Activated T-cell treated with anti-CD3 and anti-CD28 coated beads, Interleukin-2, amount 50 U/mL, for 1 hour (primary cell): ENCODE measurements at regions not wholly inside any gene's neighbourhood (a gene's known extent, or its start where the extent isn't known, plus 50 kb on each side); places are given as distances from the start of the nearest gene placed in this dataset.
"Not testable (repeated sequence)": the region's sequence is repeated elsewhere in the genome, so short reads cannot be mapped to it uniquely, and the experiment has no call there.

ENCODE experiments used
- DNase-seq: peaks from one replicate; pipeline ENCODE4 v3.0.0-alpha.2; 2020

- DNase-seq: not testable (repeated sequence)
Observed at GRCh38 chr17:30682280-30682679, 142.2 kb downstream of the CRLF3 start.

DNA sequence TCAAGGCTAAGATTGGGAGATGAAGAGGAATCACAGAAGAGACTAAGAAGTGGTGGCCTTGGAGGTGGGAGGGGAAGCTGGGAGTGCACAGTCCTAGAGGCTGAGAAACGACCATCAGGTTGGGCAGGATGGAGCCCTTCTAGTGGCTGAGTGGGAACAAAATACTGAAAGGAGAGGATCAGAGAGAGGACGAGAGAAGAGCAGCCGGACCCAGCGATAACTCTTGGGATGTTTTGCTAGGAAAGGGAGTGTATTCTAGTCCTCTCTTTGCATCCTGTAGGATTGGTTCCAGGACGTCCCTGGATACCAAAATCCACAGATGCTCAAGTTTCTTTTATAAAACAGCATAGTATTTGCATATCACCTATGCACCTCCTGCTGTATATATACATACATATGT lies 143.8 kb downstream of the CRLF3 start:
- DNase-seq: not testable (repeated sequence)

GRCh38 chr17:30677550-30678249 lies 146.8 kb downstream of the CRLF3 start:
- DNase-seq: no peak

- DNase-seq: not testable (repeated sequence)
Observed at GRCh38 chr17:30675777-30676492, 148.6 kb downstream of the CRLF3 start.

DNA sequence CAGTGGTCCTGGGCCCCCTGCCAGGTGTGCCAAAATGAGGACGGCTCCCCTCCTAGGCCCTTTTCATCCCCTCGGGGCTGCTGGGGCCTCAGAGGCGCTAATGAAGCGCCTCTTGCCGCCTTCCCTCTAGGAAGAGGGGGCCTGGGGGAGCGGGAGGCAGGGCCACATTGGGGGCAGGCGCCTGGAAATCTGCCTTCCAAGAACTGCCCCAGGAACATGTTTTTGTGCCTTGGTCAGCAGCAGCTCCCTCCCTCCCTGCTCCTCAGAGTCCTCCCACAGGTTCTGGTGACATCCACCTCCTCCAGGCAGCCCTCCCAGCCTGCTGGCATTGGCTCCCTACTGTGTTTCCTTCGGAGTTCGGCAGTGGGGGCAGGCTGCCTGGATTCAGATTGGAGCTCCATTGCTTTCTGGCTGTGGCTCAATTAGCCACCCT lies 155.3 kb downstream of the CRLF3 start:
- not testable (repeated sequence) for DNase-seq

- DNase-seq: not testable (repeated sequence)
Observed at GRCh38 chr17:30668360-30669181, 155.9 kb downstream of the CRLF3 start.

DNA sequence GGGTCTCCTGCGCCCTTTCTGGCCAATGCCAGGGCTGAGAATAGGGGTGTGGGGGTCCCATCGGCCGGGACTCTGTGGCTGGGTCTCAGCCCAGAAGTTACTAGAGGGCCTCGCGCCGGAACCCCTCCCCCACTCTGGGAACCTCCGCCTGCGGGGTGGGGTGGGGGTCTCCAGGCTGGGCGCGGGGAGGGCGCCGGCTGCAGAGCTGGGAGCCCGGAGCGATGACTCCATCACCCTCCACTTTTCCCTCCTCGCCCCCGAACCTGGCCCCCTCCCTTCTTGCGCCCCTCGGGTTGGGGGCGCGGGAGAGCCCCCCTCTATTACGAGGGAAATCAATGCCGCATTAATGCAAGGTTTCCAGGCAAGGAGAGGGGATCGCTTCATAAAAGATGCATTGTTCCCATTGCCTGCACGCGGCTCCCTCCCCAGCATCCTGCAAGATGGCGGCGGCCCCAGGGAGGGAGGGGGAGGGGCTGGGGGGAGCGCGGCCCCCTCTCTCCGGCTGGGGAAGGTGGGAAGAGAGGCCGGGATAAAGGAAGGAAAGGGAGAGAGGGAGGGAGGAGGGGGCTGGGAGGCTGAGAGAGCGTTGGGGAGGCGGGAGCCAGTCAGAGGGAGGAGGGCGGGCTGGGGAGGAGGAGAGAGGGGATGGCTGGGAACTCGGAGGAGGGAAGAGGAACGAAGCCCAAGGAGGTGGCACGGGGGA lies 156.7 kb downstream of the CRLF3 start:
- DNase-seq: peak; percentile 22

GRCh38 chr17:30666838-30667656 lies 157.4 kb downstream of the CRLF3 start:
- DNase-seq: not testable (repeated sequence)

DNA sequence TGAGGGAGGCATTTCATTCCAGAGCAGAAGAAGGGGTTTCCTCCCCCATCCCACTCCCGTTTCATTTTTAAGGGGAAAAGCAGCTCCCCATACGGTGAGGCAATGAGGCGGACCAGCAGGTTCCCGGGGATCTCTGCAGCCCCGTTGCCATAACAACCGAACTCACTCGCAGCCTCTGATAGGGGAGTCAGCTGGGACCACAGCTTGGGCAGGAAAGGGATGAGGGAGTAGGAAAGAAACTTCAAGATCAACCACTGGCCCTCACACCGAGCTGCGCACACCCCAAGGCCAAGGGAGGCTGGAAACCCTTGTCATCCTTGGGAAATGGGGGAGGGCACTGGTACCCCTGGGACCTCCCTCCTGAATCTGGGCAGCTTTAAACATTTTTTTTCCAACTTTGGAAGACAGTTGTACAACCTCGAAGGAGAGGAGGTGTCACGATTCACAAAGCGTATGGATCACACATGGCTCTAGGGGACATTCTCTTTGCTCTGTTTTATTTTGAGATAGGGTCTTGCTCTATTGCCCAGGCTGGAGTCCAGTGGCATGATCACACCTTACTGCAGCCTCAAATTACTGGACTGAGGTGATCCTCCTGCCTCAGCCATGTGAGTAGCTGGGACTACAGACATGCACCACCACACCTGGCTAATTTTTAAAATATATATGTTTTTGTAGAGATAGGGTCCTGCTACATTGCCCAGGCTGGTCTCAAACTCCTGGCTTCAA lies 160.6 kb downstream of the CRLF3 start:
- not testable (repeated sequence) for DNase-seq

DNA sequence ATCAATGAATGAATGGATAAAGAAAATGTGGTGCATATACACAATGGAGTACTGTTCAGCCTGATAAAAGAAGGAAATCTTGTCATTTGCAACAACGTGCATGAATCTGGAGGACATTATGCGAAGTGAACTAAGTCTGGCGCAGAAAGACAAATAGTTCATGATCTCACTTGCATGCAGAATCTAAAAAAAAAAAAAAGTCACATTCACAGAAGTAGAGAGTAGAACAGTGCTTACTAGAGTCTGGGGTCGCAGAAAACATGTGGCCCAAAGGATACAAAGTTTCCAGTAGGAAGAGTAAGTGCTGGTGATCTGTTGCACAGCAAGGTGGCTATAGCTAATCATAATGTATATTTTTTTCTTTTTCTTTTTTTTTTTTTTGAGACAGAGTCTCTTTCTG lies 167.3 kb downstream of the CRLF3 start:
- DNase-seq: not testable (repeated sequence)

GRCh38 chr17:30653038-30653437 lies 171.5 kb downstream of the CRLF3 start:
- not testable (repeated sequence) for DNase-seq

DNA sequence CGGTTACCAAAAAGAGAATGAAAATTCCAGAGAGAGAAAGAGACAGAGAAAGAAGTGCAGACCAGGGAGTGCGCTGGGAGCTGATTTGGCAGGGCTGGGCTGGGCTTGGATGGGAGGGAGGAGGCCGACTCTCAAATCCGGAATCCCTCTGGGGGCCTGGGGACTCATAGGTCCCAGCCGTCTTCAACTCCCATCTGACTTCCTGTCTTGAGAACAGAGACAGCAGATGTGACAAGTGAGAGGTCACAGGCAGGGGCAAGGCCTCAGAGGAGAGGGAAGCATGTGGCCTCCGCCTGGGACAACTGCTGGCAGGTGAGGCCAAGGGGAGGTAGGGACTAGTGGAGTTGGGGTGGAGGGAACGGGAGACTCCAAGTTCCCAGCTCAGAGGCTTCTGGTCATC lies 172.9 kb downstream of the GOSR1 start:
- DNase-seq: not testable (repeated sequence)

- DNase-seq: not testable (repeated sequence)
Observed at GRCh38 chr17:30648015-30648620, 170.9 kb downstream of the GOSR1 start.

GRCh38 chr17:30645875-30646274 lies 168.7 kb downstream of the GOSR1 start:
- not testable (repeated sequence) for DNase-seq

DNA sequence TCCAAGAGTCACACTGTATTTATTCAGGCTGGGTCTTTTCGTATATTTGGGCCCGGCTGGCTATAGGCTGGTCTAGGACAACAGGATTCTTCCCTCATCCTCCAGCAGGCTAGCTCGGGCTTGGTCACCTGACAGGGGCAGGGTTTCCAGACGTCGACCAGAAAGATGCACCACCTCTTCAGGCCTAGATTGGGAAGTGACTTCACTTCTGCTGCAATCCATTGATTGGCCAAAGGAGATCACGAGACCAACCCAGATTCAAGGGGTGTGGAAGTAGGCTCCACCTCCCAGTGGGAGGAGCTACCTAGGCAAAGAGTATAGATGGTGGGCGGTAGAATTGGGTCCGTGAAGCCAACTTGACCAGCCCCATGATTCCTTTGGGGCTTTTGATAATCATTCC lies 167.5 kb downstream of the GOSR1 start:
- not testable (repeated sequence) for DNase-seq

GRCh38 chr17:30644287-30644686 lies 167.1 kb downstream of the GOSR1 start:
- not testable (repeated sequence) for DNase-seq

- not testable (repeated sequence) for DNase-seq
Observed at GRCh38 chr17:30641428-30641827, 164.2 kb downstream of the GOSR1 start.

DNA sequence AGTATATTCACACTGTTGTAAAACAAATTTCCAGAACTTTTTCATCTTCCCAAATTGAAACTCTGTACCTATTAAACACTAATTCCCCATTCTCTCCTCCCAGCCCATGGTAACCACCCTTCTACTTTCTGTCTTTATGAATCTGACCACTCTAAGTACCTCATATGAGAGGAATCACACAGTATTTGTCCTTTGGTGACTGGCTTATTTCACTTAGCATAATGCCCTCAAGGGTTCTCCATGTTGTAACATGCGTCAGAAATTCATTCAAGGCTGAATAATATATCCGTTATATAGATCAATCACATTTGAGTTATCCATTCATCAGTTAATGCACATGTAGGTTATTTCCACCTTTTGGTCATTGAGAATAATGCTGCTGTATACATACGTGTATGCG lies 162.2 kb downstream of the GOSR1 start:
- not testable (repeated sequence) for DNase-seq

DNA sequence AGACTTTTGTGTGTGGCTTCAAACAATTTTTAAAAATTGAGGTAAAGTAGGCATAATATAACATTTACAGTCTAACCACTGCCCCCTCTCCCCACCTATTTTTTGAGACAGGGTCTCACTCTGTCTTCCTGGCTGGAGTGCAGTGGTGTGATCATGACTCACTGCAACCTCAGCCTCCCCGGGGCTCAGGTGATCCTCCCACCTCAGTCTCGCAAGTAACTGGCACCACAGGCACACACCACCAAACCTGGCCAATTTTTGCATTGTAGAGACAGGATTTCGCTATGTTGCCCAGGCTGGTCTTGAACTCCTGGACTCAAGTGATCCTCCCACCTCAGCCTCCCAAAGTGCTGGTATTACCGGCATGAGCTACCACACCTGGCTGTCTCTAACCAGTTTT lies 161.8 kb downstream of the GOSR1 start:
- not testable (repeated sequence) for DNase-seq

GRCh38 chr17:30631651-30632050 lies 154.4 kb downstream of the GOSR1 start:
- DNase-seq: not testable (repeated sequence)

- DNase-seq: not testable (repeated sequence)
Observed at GRCh38 chr17:30625380-30625779, 148.2 kb downstream of the GOSR1 start.
